Colonic mucosa (tissue), 4 donors: ENCODE measurements at regions not wholly inside any gene's neighbourhood (a gene's known extent, or its start where the extent isn't known, plus 50 kb on each side); places are given as distances from the start of the nearest gene placed in this dataset.

Source experiments
- DNase-seq: peaks from one replicate; pipeline ENCODE4 v3.0.0-alpha.2; 2020
- H3K27ac ChIP-seq: fragments of 200-600 bp; one replicate; pipeline ENCODE4 v1.8.0; 2021
- H3K27me3 ChIP-seq: fragments of 200-600 bp; one replicate; pipeline ENCODE4 v1.8.0; 2021
- H3K36me3 ChIP-seq: fragments of 200-600 bp; one replicate; pipeline ENCODE4 v1.8.0; 2021
- H3K4me1 ChIP-seq: fragments of 200-600 bp; one replicate; pipeline ENCODE4 v1.8.0; 2021; ENCODE audit warnings: mild to moderate bottlenecking
- H3K4me3 ChIP-seq: fragments of 200-600 bp; one replicate; pipeline ENCODE4 v1.8.0; 2021
- H3K9ac ChIP-seq, 2 donors: one replicate each; pipeline ENCODE4 v1.7.0; 2013; ENCODE audit warnings: control low read depth in 2 of 2, low read depth in 2 of 2, low read length in 2 of 2
- H3K9me3 ChIP-seq: fragments of 200-600 bp; one replicate; pipeline ENCODE4 v1.8.0; 2021
- CTCF ChIP-seq: fragments of 200-600 bp; IDR thresholded peaks from one replicate; pipeline ENCODE4 v1.8.0; 2022; ENCODE audit warnings: antibody characterized with exemption, mild to moderate bottlenecking
- intact Hi-C: fragments of 100-400 bp; cut with DNase I; formaldehyde crosslinking; loops from one replicate; pipeline ENCODE4 v1.14.1; 2022
- donor health status: healthy.
- donor health status: DM: no; HTN: no; CAD: no.
- donor health status: DM: no; HTN: no; CAD: no.

- Histone ChIP-seq H3K9ac (no peak overlapping the region), H3K27ac (no peak overlapping the region), H3K36me3 (no peaks in the 10 kb centered on the region), H3K27me3 (no peaks in the 10 kb centered on the region), H3K4me1 (no peaks in the 10 kb centered on the region), H3K9me3 (no peaks in the 10 kb centered on the region), H3K4me3 (no peak overlapping the region)
- no peak for TF ChIP-seq CTCF
- intact Hi-C loops: no loop called here
- no peak for DNase-seq
These were observed 300.0 kb downstream of the FGF9 start for GRCh38 chr13:21970918-21971317.

- Histone ChIP-seq H3K27ac (no peak overlapping the region), H3K4me1 (no peaks in the 10 kb centered on the region), H3K9ac (no peak overlapping the region), H3K4me3 (no peak overlapping the region), H3K27me3 (no peaks in the 10 kb centered on the region), H3K36me3 (no peaks in the 10 kb centered on the region), H3K9me3 (no peaks in the 10 kb centered on the region)
- intact Hi-C loops: no loop called here
- DNase-seq: no peak
- TF ChIP-seq CTCF: no peak
These were observed 301.1 kb downstream of the FGF9 start for GRCh38 chr13:21971662-21972621.

GRCh38 chr13:21973437-21974125 lies 302.7 kb downstream of the FGF9 start:
- H3K4me3 ChIP-seq: no peak overlapping the region
- H3K9me3 ChIP-seq: no peaks in the 10 kb centered on the region
- H3K9ac ChIP-seq: no peak overlapping the region
- no peak overlapping the region for H3K27ac ChIP-seq
- H3K27me3 ChIP-seq: no peaks in the 10 kb centered on the region
- no peak for DNase-seq
- TF ChIP-seq CTCF: no peak
- no peaks in the 10 kb centered on the region for H3K36me3 ChIP-seq
- no peaks in the 10 kb centered on the region for H3K4me1 ChIP-seq
- intact Hi-C loops: no loop called here

- DNase-seq: no peak
- no peaks in the 10 kb centered on the region for H3K36me3 ChIP-seq
- no peak overlapping the region for H3K27ac ChIP-seq
- H3K9ac ChIP-seq: no peak overlapping the region
- H3K27me3 ChIP-seq: no peaks in the 10 kb centered on the region
- no peaks in the 10 kb centered on the region for H3K4me1 ChIP-seq
- no peak for TF ChIP-seq CTCF
- no peak overlapping the region for H3K4me3 ChIP-seq
- intact Hi-C loops: no loop called here
- H3K9me3 ChIP-seq: no peaks in the 10 kb centered on the region
These were observed 303.9 kb downstream of the FGF9 start for GRCh38 chr13:21974741-21975140.

- no peak for DNase-seq
- H3K9ac ChIP-seq: no peak overlapping the region
- H3K27me3 ChIP-seq: no peaks in the 10 kb centered on the region
- H3K4me1 ChIP-seq: no peaks in the 10 kb centered on the region
- no peak for TF ChIP-seq CTCF
- no peaks in the 10 kb centered on the region for H3K36me3 ChIP-seq
- H3K27ac ChIP-seq: no peak overlapping the region
- intact Hi-C loops: no loop called here
- H3K9me3 ChIP-seq: no peaks in the 10 kb centered on the region
- H3K4me3 ChIP-seq: no peak overlapping the region
These were observed 305.3 kb downstream of the FGF9 start for GRCh38 chr13:21976159-21976558.
